ENCODE measurements at regions not wholly inside any gene's neighbourhood (a gene's known extent, or its start where the extent isn't known, plus 50 kb on each side); places are given as distances from the start of the nearest gene placed in this dataset.

- TF ChIP-seq SOX6 (IDR thresholded peaks at IDR 0.05) (no peak), SOX6 (CRISPR knock-in tag; IDR thresholded peaks at IDR 0.05) (no peak), ZNF569 (CRISPR knock-in tag; IDR thresholded peaks at IDR 0.05; ENCODE audit: borderline replicate concordance) (no peak), POGK (CRISPR knock-in tag; conservative IDR thresholded peaks at IDR 0.05) (no peak)
These were observed 424.4 kb downstream of the PMP22 start (continued) for GRCh38 chr17:14840616-14841231.

GRCh38 chr17:14838567-14838966 is 426.6 kb downstream of the PMP22 start:
- 0% methylated on average over 1 of the region's 1 CpG for WGBS (ENCODE audit: low lambda C conversion rate)
- POLR2A ChIA-PET, result no interaction called here
- DNase-seq (ENCODE audit: low spot score), result no peak
- ATAC-seq, result no peak
- Histone ChIP-seq H3K79me2 (ENCODE audit: insufficient read depth, low read length) (no peaks in the 10 kb centered on the region), H3K9ac (ENCODE audit: insufficient read depth, low read depth, low read length) (no peak overlapping the region), H3K9me3 (ENCODE audit: low read length) (no peaks in the 10 kb centered on the region), H3K27me3 (ENCODE audit: control insufficient read depth in 1 of 2, insufficient read depth in 2 of 2, low read length in 2 of 2) (no peaks in the 10 kb centered on the region), H2AFZ (ENCODE audit: low read length) (no peak overlapping the region), H3K36me3 (replicated peaks in 1 of 2; ENCODE audit: control insufficient read depth in 1 of 2, insufficient read depth in 2 of 2, low read length in 2 of 2) (no peaks in the 10 kb centered on the region), H3K4me2 (ENCODE audit: low read depth, low read length) (no peak overlapping the region), H3K4me3 (replicated peaks in 1 of 3; ENCODE audit: insufficient read depth in 1 of 3, low read depth in 2 of 3, low read length in 3 of 3) (no peak overlapping the region), H3K4me1 (ENCODE audit: insufficient read depth, low read length) (no peaks in the 10 kb centered on the region), H3K27ac (ENCODE audit: extremely low read length, insufficient read depth, low read length) (no peak overlapping the region), H4K20me1 (ENCODE audit: insufficient read depth, low read length) (no peaks in the 10 kb centered on the region)
- BruUV-seq (replicated peaks), result no TSS peak
- FAIRE-seq, result no peak
- CTCF ChIA-PET (ENCODE audit: low intra/inter-chr PET ratio, low total read pairs), result no interaction called here
- intact Hi-C loops (cut with micrococcal nuclease; ENCODE audit: unreplicated experiment), result no loop called here
- in situ Hi-C loops (cut with HindIII; ENCODE audit: extremely low pct_ligation_motif_present, low pct_unique_long_range_greater_than_20kb), result no loop called here
- TF ChIP-seq ZNF616 (CRISPR knock-in tag; IDR thresholded peaks at IDR 0.05; ENCODE audit: low read depth) (no peak), ZNF460 (CRISPR knock-in tag; IDR thresholded peaks at IDR 0.05; ENCODE audit: borderline replicate concordance) (no peak), KLF11 (CRISPR knock-in tag; IDR thresholded peaks at IDR 0.05) (no peak), ZFP36L2 (CRISPR knock-in tag; IDR thresholded peaks at IDR 0.05) (no peak), RELA (CRISPR knock-in tag; IDR thresholded peaks at IDR 0.05) (no peak), ZBTB33 (CRISPR knock-in tag; IDR thresholded peaks at IDR 0.05) (no peak), ATF7 (IDR thresholded peaks at IDR 0.05) (no peak), ATF7 (CRISPR knock-in tag; IDR thresholded peaks at IDR 0.05) (no peak), ZNF790 (CRISPR knock-in tag; IDR thresholded peaks at IDR 0.05; ENCODE audit: borderline replicate concordance) (no peak), ZNF142 (CRISPR knock-in tag; IDR thresholded peaks at IDR 0.05) (no peak), NFKB2 (CRISPR knock-in tag; IDR thresholded peaks at IDR 0.05; ENCODE audit: borderline replicate concordance) (no peak), HOXA3 (CRISPR knock-in tag; IDR thresholded peaks at IDR 0.05) (no peak)

All from HepG2 (cell line).